IMR-90 (cell line): ENCODE measurements at regions not wholly inside any gene's neighbourhood (a gene's known extent, or its start where the extent isn't known, plus 50 kb on each side); places are given as distances from the start of the nearest gene placed in this dataset.

Experiments
- ATAC-seq: fragments of 200-7000 bp; cut with Tn5 transposase; 2 replicates; pipeline ENCODE4 v1.9.1; 2020; ENCODE audit warnings: low read depth, mild to moderate bottlenecking, moderate library complexity
- BruUV-seq: library from RNA; stranded (reverse); fragments of 400-500 nt; replicated peaks from 2 replicates; lab custom pipeline; 2021; lab: Mats Ljungman, UMichigan
- CTCF ChIA-PET: fragments of 300-600 bp; formaldehyde crosslinking; extraction: SDS; loops from one replicate; lab custom pipeline; 2021; ENCODE audit warnings: antibody characterized with exemption; lab: Yijun Ruan, JAX
- POLR2A ChIA-PET: fragments of 300-600 bp; sonication (Branson Sonifier 250); formaldehyde crosslinking; loops from one replicate; lab custom pipeline; 2022; ENCODE audit warnings: antibody characterized with exemption; ENCODE audit not compliant: unreplicated experiment; lab: Charles Lee
- DNase-seq: peaks from one replicate; pipeline ENCODE4 v3.0.0; 2013
- H2AFZ ChIP-seq: replicated peaks from 2 replicates; pipeline ENCODE3; 2013; ENCODE audit warnings: low read length, mild to moderate bottlenecking; ENCODE audit not compliant: poor library complexity
- H2AK5ac ChIP-seq: 2 replicates; pipeline ENCODE4 v1.6.1; 2013; ENCODE audit warnings: low read depth, low read length, inconsistent platforms
- H2AK9ac ChIP-seq: replicated peaks from 2 replicates; pipeline ENCODE3; 2013; ENCODE audit warnings: mild to moderate bottlenecking, low read depth, low read length, moderate library complexity; ENCODE audit not compliant: poor library complexity
- H2BK120ac ChIP-seq: 2 replicates; pipeline ENCODE4 v1.6.1; 2013; ENCODE audit warnings: low read depth, low read length, inconsistent platforms
- H2BK15ac ChIP-seq: 3 replicates; pipeline ENCODE4 v1.6.1; 2013; ENCODE audit warnings: low read depth, low read length, inconsistent platforms
- H2BK20ac ChIP-seq: 2 replicates; pipeline ENCODE4 v1.6.1; 2013; ENCODE audit warnings: low read depth, mild to moderate bottlenecking, inconsistent platforms, low read length, moderate library complexity
- H2BK5ac ChIP-seq: 2 replicates; pipeline ENCODE4 v1.6.1; 2013; ENCODE audit warnings: mild to moderate bottlenecking, low read depth, low read length, inconsistent platforms; ENCODE audit not compliant: poor library complexity, severe bottlenecking
- H3K14ac ChIP-seq: replicated peaks from 2 replicates; pipeline ENCODE4 v1.6.1; 2013; ENCODE audit warnings: low read depth, low read length, inconsistent platforms
- H3K18ac ChIP-seq: 2 replicates; pipeline ENCODE4 v1.6.1; 2013; ENCODE audit warnings: low read depth, low read length, control low read depth
- H3K23ac ChIP-seq: 2 replicates; pipeline ENCODE4 v1.6.1; 2013; ENCODE audit warnings: low read depth, low read length, inconsistent platforms
- H3K27ac ChIP-seq: 2 replicates; pipeline ENCODE4 v1.5.1; 2013; ENCODE audit warnings: mild to moderate bottlenecking, control low read depth, low read length; ENCODE audit not compliant: insufficient read depth
- H3K27me3 ChIP-seq: 2 replicates; pipeline ENCODE4 v1.6.1; 2013; ENCODE audit warnings: low read length; ENCODE audit not compliant: control insufficient read depth, insufficient read depth
- H3K36me3 ChIP-seq: 2 replicates; pipeline ENCODE4 v1.6.1; 2013; ENCODE audit warnings: low read length, mixed read lengths; ENCODE audit not compliant: control insufficient read depth, insufficient read depth
- H3K4ac ChIP-seq: 2 replicates; pipeline ENCODE4 v1.6.1; 2013; ENCODE audit warnings: low read depth, low read length, inconsistent platforms
- H3K4me1 ChIP-seq: 2 replicates; pipeline ENCODE4 v1.6.1; 2013; ENCODE audit warnings: low read length, mixed read lengths; ENCODE audit not compliant: control insufficient read depth, insufficient read depth
- H3K4me2 ChIP-seq: 2 replicates; pipeline ENCODE4 v1.6.1; 2013; ENCODE audit warnings: low read depth, mild to moderate bottlenecking, control low read depth, low read length, moderate library complexity
- H3K4me3 ChIP-seq: 2 replicates; pipeline ENCODE4 v1.5.1; 2013; ENCODE audit warnings: low read depth, mild to moderate bottlenecking, control low read depth, low read length, moderate library complexity; ENCODE audit not compliant: insufficient read depth
- H3K56ac ChIP-seq: 2 replicates; pipeline ENCODE4 v1.6.1; 2013; ENCODE audit warnings: low read length, inconsistent platforms; ENCODE audit not compliant: insufficient read depth; ENCODE audit errors: extremely low read depth
- H3K79me1 ChIP-seq, 2 experiments: 2 replicates each; pipeline ENCODE4 v1.6.1; 2013; ENCODE audit warnings: low read length in 2 of 2, inconsistent platforms in 1 of 2, low read depth in 1 of 2
- H3K9ac ChIP-seq: 2 replicates; pipeline ENCODE4 v1.6.1; 2013; ENCODE audit warnings: low read depth, low read length, control low read depth
- H3K9me1 ChIP-seq: 2 replicates; pipeline ENCODE4 v1.6.1; 2013; ENCODE audit warnings: low read length, inconsistent platforms; ENCODE audit not compliant: insufficient read depth
- H3K9me3 ChIP-seq: 2 replicates; pipeline ENCODE4 v1.6.1; 2013; ENCODE audit warnings: low read length; ENCODE audit not compliant: control insufficient read depth, insufficient read depth
- H4K20me1 ChIP-seq: 2 replicates; pipeline ENCODE4 v1.6.1; 2013; ENCODE audit warnings: low read length, inconsistent platforms; ENCODE audit not compliant: insufficient read depth
- H4K5ac ChIP-seq: 2 replicates; pipeline ENCODE4 v1.6.1; 2013; ENCODE audit warnings: mild to moderate bottlenecking, low read depth, low read length, control low read depth
- H4K8ac ChIP-seq, 2 experiments: 2 replicates each; pipeline ENCODE4 v1.6.1; 2013; ENCODE audit warnings: low read depth in 2 of 2, low read length in 2 of 2, control low read depth in 1 of 2, inconsistent platforms in 1 of 2
- H4K91ac ChIP-seq: 2 replicates; pipeline ENCODE4 v1.6.1; 2013; ENCODE audit warnings: low read depth, low read length, inconsistent platforms; ENCODE audit not compliant: insufficient read depth
- CEBPB ChIP-seq: IDR thresholded peaks from 2 replicates; pipeline ENCODE4 v1.6.1; 2012; ENCODE audit warnings: low read depth, low read length, improper control_type of control experiment
- CHD1 ChIP-seq: IDR thresholded peaks from 2 replicates; pipeline ENCODE4 v1.6.1; 2012; ENCODE audit warnings: low read depth, low read length, improper control_type of control experiment
- ELK1 ChIP-seq: fragments of 150-350 bp; IDR thresholded peaks from 2 replicates; pipeline ENCODE4 v1.6.1; 2016; ENCODE audit warnings: low read depth, mild to moderate bottlenecking, low read length, moderate library complexity, borderline replicate concordance
- MAFK ChIP-seq: IDR thresholded peaks from 2 replicates; pipeline ENCODE4 v1.6.1; 2012; ENCODE audit warnings: low read depth, low read length, improper control_type of control experiment
- POLR2A ChIP-seq: IDR thresholded peaks from 2 replicates; pipeline ENCODE4 v1.6.1; 2012; ENCODE audit warnings: mild to moderate bottlenecking, low read depth, low read length
- RAD21 ChIP-seq: IDR thresholded peaks from 2 replicates; pipeline ENCODE4 v1.6.1; 2012; ENCODE audit warnings: low read length, improper control_type of control experiment
- RCOR1 ChIP-seq: IDR thresholded peaks from 2 replicates; pipeline ENCODE4 v1.6.1; 2012; ENCODE audit warnings: mild to moderate bottlenecking, low read length, improper control_type of control experiment; ENCODE audit not compliant: insufficient replicate concordance
- SMC3 ChIP-seq: fragments of 150-350 bp; IDR thresholded peaks from 2 replicates; pipeline ENCODE4 v1.6.1; 2016; ENCODE audit warnings: low read depth, mild to moderate bottlenecking, antibody characterized with exemption, low read length, moderate library complexity
- WGBS, 2 experiments: methylation state at CpG; one replicate each; pipeline versions ENCODE4 v1.1.5 to v1.1.7; 2013; ENCODE audit warnings: missing lambda C conversion rate in 2 of 2; ENCODE audit not compliant: insufficient read length in 1 of 2; ENCODE audit errors: extremely low coverage in 2 of 2; 5-methylcytosine and 5-hydroxymethylcytosine counted together
- dilution Hi-C: fragments of 300-500 bp; cut with HindIII; formaldehyde crosslinking; loops from one replicate; pipeline ENCODE4 v1.14.3; 2018; ENCODE audit warnings: low sequenced_read_pairs; ENCODE audit not compliant: unreplicated experiment
- in situ Hi-C: fragments of 300-500 bp; cut with MboI; formaldehyde crosslinking; loops from 3 replicates; pipeline ENCODE4 v1.14.3; 2019; ENCODE audit warnings: low sequenced_read_pairs, inconsistent platforms, mixed read lengths
- intact Hi-C: fragments of 100-400 bp; cut with micrococcal nuclease; formaldehyde crosslinking; loops from 2 replicates; pipeline ENCODE4 v1.10.0; 2022

- no peaks in the 10 kb centered on the region for H3K79me1 ChIP-seq
- no peak overlapping the region for H2AK9ac ChIP-seq
- no peak overlapping the region for H4K8ac ChIP-seq
- no peak overlapping the region for H2AK5ac ChIP-seq
- no peak overlapping the region for H3K4me3 ChIP-seq
- no peaks in the 10 kb centered on the region for H3K9me1 ChIP-seq
- no peak overlapping the region for H2BK20ac ChIP-seq
- CTCF ChIA-PET = no interaction called here
- H2BK5ac ChIP-seq = no peak overlapping the region
- no peaks in the 10 kb centered on the region for H3K36me3 ChIP-seq
- no peak overlapping the region for H2BK15ac ChIP-seq
- H3K56ac ChIP-seq = no peak overlapping the region
- H4K20me1 ChIP-seq = no peaks in the 10 kb centered on the region
- no peak overlapping the region for H3K4ac ChIP-seq
- POLR2A ChIA-PET = no interaction called here
- H3K14ac ChIP-seq = no peak overlapping the region
- peaks cover 22% of the 10 kb centered on the region; the same call in 1 of the 2 replicates for H3K9me3 ChIP-seq
- H3K9ac ChIP-seq = no peak overlapping the region
- no peak overlapping the region for H4K5ac ChIP-seq
- no peak overlapping the region for H3K18ac ChIP-seq
- in situ Hi-C loops (no loop called here), intact Hi-C loops (no loop called here), dilution Hi-C loops (no loop called here)
- H3K27me3 ChIP-seq = no peaks in the 10 kb centered on the region
- no peaks in the 10 kb centered on the region for H3K4me1 ChIP-seq
- H4K91ac ChIP-seq = no peak overlapping the region
- H2BK120ac ChIP-seq = no peak overlapping the region
- H3K4me2 ChIP-seq = no peak overlapping the region
- ATAC-seq (no peak), DNase-seq (no peak)
- no peak overlapping the region for H2AFZ ChIP-seq
- H3K23ac ChIP-seq = no peak overlapping the region
- 50% methylated on average over 2 of the region's 6 CpGs; no CpG with 5 or more reads in 1 of the 2 experiments for WGBS, 2 experiments
- H3K27ac ChIP-seq = no peak overlapping the region
- TF ChIP-seq CHD1 (no peak), CEBPB (no peak), RAD21 (no peak), ELK1 (no peak), RCOR1 (no peak), MAFK (no peak), SMC3 (no peak), POLR2A (no peak)
- BruUV-seq = no TSS peak
Measured at GRCh38 chr10:120282846-120283492, 174.1 kb upstream of the PLPP4 start.
